ENCODE measurements at regions not wholly inside any gene's neighbourhood (a gene's known extent, or its start where the extent isn't known, plus 50 kb on each side); places are given as distances from the start of the nearest gene placed in this dataset.

DNA sequence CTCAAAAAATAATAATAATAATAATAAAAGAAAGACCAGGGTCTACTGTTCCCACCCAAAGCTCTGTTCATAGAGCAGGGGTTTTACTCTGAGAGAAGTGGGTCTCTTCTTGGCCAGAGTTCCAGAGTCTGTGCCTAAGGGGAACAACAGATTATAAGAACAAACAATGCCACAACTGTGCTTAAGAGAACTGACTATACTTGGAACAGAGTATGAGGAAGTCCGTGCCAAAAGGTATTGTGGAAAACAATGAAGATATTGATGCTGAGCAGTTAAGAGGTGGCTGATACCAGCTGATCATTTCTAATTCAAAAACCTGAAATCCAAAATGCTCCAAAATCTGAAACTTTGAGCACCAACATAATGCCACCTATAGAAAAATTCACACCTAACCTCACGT is 229.6 kb downstream of the FBXO8 start:
- TF ChIP-seq, protein P1, sequence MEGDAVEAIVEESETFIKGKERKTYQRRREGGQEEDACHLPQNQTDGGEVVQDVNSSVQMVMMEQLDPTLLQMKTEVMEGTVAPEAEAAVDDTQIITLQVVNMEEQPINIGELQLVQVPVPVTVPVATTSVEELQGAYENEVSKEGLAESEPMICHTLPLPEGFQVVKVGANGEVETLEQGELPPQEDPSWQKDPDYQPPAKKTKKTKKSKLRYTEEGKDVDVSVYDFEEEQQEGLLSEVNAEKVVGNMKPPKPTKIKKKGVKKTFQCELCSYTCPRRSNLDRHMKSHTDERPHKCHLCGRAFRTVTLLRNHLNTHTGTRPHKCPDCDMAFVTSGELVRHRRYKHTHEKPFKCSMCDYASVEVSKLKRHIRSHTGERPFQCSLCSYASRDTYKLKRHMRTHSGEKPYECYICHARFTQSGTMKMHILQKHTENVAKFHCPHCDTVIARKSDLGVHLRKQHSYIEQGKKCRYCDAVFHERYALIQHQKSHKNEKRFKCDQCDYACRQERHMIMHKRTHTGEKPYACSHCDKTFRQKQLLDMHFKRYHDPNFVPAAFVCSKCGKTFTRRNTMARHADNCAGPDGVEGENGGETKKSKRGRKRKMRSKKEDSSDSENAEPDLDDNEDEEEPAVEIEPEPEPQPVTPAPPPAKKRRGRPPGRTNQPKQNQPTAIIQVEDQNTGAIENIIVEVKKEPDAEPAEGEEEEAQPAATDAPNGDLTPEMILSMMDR (IDR thresholded peaks at IDR 0.05) = no peak
- no peak for TF ChIP-seq POLR2A (IDR thresholded peaks at IDR 0.05)
- TF ChIP-seq EP300 (IDR thresholded peaks at IDR 0.05) = no peak
